Lower lobe of right lung (tissue), 2 donors: ENCODE measurements at regions not wholly inside any gene's neighbourhood (a gene's known extent, or its start where the extent isn't known, plus 50 kb on each side); places are given as distances from the start of the nearest gene placed in this dataset.

Experiments used
- ATAC-seq, 2 donors: fragments of 200-7000 bp; cut with Tn5 transposase; one replicate each; pipeline ENCODE4 v1.9.1; 2020 to 2022; ENCODE audit warnings: mild to moderate bottlenecking in 2 of 2, moderate library complexity in 2 of 2
- DNase-seq: peaks from one replicate; pipeline ENCODE4 v3.0.0-alpha.2; 2020
- H3K27ac ChIP-seq: fragments of 200-600 bp; one replicate; pipeline ENCODE4 v1.8.0; 2022
- H3K27me3 ChIP-seq: fragments of 200-600 bp; one replicate; pipeline ENCODE4 v1.8.0; 2022; ENCODE audit warnings: low read depth
- H3K36me3 ChIP-seq: fragments of 200-600 bp; one replicate; pipeline ENCODE4 v1.8.0; 2022; ENCODE audit warnings: mild to moderate bottlenecking
- H3K4me1 ChIP-seq: fragments of 200-600 bp; one replicate; pipeline ENCODE4 v1.8.0; 2022
- H3K4me3 ChIP-seq: fragments of 200-600 bp; one replicate; pipeline ENCODE4 v1.8.0; 2022; ENCODE audit warnings: mild to moderate bottlenecking
- H3K9me3 ChIP-seq: fragments of 200-600 bp; one replicate; pipeline ENCODE4 v1.8.0; 2022
- intact Hi-C: fragments of 100-400 bp; cut with DNase I; formaldehyde crosslinking; loops from one replicate; pipeline ENCODE4 v1.11.0; 2022
- TF ChIP-seq, protein P1 (sequence below): fragments of 200-600 bp; IDR thresholded peaks from one replicate; pipeline ENCODE4 v1.8.0; 2022; ENCODE audit warnings: antibody characterized with exemption, mild to moderate bottlenecking
- donor health status: DM: no; HTN: yes; CAD: no; lungs with severe emphysema.

DNA sequence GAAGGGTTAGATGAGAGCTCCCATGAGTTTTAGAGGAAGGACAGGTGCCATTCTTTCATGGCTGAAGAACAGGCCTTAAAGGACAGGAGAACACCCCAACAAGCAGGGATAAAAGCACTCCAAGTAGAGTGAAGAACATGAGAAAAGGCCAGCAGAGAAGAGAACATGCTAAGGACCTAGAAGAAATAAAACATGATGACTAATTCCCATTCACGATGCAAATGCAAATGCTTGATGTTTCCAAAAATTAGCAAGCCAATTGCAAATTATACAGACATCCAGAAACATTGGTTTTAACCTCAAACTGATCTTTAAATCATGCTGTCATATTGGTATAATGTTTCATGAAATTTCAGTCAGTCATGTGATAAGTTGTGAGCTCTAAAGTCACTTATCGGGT lies 241.7 kb downstream of the CNTN3 start:
- TF ChIP-seq, protein P1, sequence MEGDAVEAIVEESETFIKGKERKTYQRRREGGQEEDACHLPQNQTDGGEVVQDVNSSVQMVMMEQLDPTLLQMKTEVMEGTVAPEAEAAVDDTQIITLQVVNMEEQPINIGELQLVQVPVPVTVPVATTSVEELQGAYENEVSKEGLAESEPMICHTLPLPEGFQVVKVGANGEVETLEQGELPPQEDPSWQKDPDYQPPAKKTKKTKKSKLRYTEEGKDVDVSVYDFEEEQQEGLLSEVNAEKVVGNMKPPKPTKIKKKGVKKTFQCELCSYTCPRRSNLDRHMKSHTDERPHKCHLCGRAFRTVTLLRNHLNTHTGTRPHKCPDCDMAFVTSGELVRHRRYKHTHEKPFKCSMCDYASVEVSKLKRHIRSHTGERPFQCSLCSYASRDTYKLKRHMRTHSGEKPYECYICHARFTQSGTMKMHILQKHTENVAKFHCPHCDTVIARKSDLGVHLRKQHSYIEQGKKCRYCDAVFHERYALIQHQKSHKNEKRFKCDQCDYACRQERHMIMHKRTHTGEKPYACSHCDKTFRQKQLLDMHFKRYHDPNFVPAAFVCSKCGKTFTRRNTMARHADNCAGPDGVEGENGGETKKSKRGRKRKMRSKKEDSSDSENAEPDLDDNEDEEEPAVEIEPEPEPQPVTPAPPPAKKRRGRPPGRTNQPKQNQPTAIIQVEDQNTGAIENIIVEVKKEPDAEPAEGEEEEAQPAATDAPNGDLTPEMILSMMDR, result no peak
- H3K36me3 ChIP-seq, result no peaks in the 10 kb centered on the region
- DNase-seq (no peak), ATAC-seq (no peak)
- no peak overlapping the region for H3K27ac ChIP-seq
- intact Hi-C loops, result no loop called here
- no peaks in the 10 kb centered on the region for H3K9me3 ChIP-seq
- H3K4me1 ChIP-seq, result no peaks in the 10 kb centered on the region
- no peak overlapping the region for H3K4me3 ChIP-seq
- no peaks in the 10 kb centered on the region for H3K27me3 ChIP-seq

DNA sequence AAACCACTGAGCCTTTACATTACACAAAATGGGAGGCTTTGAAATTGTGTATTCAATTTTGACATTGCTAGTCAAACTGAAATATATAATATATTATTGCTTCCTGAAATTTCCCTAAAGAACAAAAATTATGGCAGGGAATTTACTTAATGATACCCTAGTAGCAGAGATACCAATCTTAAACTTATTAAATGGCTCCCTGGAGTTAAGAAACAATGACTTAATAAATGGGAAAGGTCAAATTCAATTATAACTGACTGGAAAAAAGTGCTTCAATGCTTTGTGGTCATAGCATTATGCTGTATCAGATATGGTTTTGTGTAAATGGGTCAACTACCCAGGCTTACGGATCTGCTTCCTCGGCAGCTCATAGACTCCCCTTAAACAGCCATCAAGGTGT lies 244.1 kb downstream of the CNTN3 start:
- no peak overlapping the region for H3K27ac ChIP-seq
- DNase-seq (no peak), ATAC-seq (no peak)
- intact Hi-C loops, result no loop called here
- H3K9me3 ChIP-seq, result no peaks in the 10 kb centered on the region
- no peaks in the 10 kb centered on the region for H3K4me1 ChIP-seq
- H3K27me3 ChIP-seq, result no peaks in the 10 kb centered on the region
- no peak overlapping the region for H3K4me3 ChIP-seq
- TF ChIP-seq, protein P1, result no peak
- H3K36me3 ChIP-seq, result no peaks in the 10 kb centered on the region

DNA sequence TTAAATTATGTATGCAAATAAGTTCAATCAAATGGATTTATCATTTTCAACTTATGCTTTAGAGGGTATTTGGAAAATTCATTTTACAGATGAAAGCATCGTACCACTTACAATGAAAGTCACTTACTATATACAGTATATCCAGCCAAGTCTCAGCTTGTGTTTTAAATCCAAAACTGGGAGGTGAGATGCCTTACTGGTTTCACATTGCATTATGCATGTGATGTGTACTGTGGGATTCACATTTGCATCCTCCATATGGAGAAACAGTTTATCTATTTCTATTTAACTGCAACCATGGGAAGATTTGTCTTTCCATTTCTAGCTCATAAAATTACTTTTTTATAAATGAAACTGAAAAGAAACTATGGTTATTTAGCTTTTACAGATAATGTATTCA lies 248.1 kb downstream of the CNTN3 start:
- TF ChIP-seq, protein P1, result no peak
- ATAC-seq, result no peak

DNA sequence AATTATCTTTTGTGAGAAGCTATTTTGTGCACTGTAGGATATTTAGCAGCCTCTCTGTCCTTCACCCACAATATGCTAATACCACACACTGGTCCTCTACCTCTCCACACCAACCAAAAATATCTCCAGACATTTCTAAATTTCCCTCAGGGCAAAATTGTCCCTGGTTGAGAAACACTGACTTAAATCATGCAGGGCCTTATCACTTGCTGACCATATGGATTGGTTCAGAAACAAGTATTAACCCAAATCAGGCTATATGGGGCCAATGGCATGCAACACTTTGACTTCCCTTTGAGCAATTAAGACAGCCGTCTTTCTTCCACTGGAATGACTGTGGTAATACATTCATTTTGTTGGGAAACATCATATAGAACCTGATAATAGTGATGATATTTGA lies 251.1 kb downstream of the CNTN3 start:
- no peak for DNase-seq
- intact Hi-C loops, result no loop called here
- TF ChIP-seq, protein P1, result no peak
- ATAC-seq, result no peak
- no peaks in the 10 kb centered on the region for H3K36me3 ChIP-seq
- H3K27ac ChIP-seq, result no peak overlapping the region
- H3K9me3 ChIP-seq, result no peaks in the 10 kb centered on the region
- no peaks in the 10 kb centered on the region for H3K4me1 ChIP-seq
- no peak overlapping the region for H3K4me3 ChIP-seq
- no peaks in the 10 kb centered on the region for H3K27me3 ChIP-seq

More for the DNA sequence above, 248.1 kb downstream of the CNTN3 start:
- H3K27me3 ChIP-seq, result no peaks in the 10 kb centered on the region
- H3K9me3 ChIP-seq, result no peaks in the 10 kb centered on the region
- no peaks in the 10 kb centered on the region for H3K4me1 ChIP-seq
- intact Hi-C loops, result no loop called here
- no peak overlapping the region for H3K4me3 ChIP-seq
- no peaks in the 10 kb centered on the region for H3K36me3 ChIP-seq
- no peak overlapping the region for H3K27ac ChIP-seq
- no peak for DNase-seq

DNA sequence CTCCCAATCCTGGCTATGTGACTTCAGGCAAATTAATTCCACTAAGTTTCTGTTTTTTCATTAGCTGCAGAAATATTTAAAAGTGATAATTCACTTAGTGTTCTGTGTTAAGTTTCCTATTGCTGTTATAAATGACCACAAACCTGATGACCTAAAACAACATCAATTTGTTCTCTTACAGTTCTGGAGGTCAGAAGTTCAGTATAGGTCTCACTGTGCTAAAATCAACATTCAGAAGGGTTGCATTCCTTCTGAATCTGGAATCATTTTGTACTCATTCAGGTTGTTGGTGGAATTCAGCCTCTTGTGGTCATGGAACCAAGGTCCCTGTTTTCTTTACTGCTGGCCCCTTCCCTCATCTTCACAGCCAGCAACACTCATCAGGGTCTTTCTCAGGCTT lies 254.1 kb downstream of the CNTN3 start:
- Histone ChIP-seq H3K36me3 (no peaks in the 10 kb centered on the region), H3K4me1 (no peaks in the 10 kb centered on the region), H3K9me3 (no peaks in the 10 kb centered on the region), H3K27me3 (no peaks in the 10 kb centered on the region), H3K4me3 (no peak overlapping the region), H3K27ac (no peak overlapping the region)
- DNase-seq (no peak), ATAC-seq (no peak)
- TF ChIP-seq, protein P1, result no peak
- intact Hi-C loops, result no loop called here

DNA sequence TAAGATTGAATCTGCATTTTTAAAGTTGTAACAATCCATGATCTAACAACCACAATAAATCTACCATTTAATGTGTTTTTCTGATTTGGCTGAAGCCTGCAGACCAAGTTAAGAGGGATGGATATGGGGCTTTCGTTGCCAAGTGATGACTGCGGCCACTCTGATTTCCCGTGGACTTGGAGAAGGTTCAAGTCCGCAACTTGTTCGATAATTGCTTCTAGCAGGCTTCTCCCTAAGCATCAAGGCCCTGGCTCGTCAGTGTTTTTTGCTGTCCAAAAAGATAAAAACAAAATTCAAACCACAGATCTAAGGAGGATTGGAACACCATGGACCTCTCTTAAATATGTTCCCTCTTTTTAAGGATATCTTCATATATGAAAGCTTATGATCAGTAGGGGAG lies 256.6 kb downstream of the CNTN3 start:
- intact Hi-C loops, result no loop called here
- ATAC-seq, result no peak

More for the DNA sequence above, 256.6 kb downstream of the CNTN3 start:
- Histone ChIP-seq H3K27ac (no peak overlapping the region), H3K36me3 (no peaks in the 10 kb centered on the region), H3K27me3 (no peaks in the 10 kb centered on the region), H3K9me3 (no peaks in the 10 kb centered on the region), H3K4me1 (no peaks in the 10 kb centered on the region), H3K4me3 (no peak overlapping the region)
- no peak for DNase-seq
- TF ChIP-seq, protein P1, result no peak
